ENCODE measurements at regions not wholly inside any gene's neighbourhood (a gene's known extent, or its start where the extent isn't known, plus 50 kb on each side); places are given as distances from the start of the nearest gene placed in this dataset.

DNA sequence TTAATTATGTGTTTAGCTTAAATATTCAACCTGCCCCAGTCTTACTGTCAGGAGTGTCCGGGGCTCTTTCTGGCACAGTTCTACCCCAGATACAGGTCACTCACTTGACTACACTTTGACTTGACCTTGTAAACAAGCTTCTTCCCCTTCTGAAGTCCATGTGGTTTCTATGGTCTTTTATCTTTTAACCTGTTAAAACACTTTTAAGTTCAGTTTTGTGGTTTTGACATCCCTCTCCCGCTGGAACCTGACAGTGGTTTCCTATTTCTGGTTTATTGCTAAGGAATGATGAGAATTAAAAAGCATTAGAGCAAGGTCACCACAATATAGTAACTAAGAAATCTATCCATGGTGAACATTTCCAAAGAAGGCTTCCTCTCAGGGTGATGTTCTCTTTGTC, 300.1 kb downstream of the TMEM167A start:
- no peak for DNase-seq (ENCODE audit: low read depth in 4 of 4, low spot score in 3 of 4)

DNA sequence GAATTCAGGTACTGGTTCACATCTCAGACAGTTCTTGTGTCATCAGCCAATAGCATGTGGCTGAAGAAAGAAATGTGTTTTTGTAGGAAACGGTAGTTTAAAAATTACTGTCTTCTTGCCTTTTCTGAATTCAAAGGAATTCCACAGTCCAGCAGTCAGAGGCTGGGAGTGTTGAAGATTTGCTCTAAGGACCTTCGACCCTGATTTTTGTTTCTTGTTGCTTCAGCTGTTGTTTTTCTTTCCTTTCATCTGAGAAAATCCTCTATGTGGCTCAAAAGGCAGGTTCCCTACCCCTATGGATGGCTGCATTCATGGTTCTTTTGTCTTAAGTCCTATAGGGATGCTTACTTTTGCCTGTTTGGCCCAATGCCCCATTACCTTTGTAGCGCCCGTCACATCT, 304.9 kb downstream of the TMEM167A start:
- DNase-seq (ENCODE audit: low read depth in 4 of 4, low spot score in 3 of 4), result peak in 2 of 4 donors; percentile 18 to 28

- DNase-seq (ENCODE audit: low read depth in 4 of 4, low spot score in 3 of 4), result no peak
Measured at GRCh38 chr5:82766206-82766605, 311.0 kb downstream of the TMEM167A start.

DNA sequence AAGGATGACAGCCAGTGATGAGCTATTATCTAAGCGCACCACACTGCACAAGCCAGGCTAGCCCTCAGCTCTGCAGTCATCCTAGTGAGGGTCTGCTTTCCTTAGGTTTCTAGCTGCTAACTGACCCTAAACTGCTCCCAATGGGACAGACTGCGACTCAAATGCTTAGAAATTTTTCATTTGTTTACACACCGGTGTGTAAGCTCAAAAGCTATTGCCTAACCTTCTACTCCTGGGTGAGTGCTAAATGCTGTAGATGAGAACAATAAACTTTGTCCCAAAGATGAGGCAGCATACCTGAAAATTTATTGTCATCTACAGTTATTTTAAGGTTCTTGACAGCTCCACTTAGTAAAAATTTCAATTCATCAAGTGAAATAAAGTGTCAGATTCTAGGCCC, 311.4 kb downstream of the TMEM167A start:
- DNase-seq (ENCODE audit: low read depth in 4 of 4, low spot score in 3 of 4), result no peak

DNA sequence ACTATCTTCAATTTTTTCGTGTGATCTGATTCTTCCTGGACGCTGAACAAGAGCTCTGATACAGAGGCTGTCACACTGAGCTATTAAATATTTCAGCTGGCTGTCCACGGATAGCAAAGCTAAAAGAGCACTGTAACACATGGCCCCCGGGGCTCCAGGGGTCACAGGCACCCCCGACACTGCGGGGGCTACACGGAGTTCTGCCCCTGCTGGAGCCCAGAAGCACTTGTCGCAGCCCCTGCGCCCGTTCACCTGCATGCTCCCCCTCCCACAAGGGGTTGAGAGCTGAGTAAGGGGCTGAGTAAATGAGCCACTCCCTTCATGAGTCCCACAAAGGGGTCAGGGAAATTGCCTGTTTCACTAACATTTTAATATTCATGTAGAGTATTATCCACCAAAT, 316.3 kb downstream of the TMEM167A start:
- DNase-seq (ENCODE audit: low read depth in 4 of 4, low spot score in 3 of 4), result no peak

DNA sequence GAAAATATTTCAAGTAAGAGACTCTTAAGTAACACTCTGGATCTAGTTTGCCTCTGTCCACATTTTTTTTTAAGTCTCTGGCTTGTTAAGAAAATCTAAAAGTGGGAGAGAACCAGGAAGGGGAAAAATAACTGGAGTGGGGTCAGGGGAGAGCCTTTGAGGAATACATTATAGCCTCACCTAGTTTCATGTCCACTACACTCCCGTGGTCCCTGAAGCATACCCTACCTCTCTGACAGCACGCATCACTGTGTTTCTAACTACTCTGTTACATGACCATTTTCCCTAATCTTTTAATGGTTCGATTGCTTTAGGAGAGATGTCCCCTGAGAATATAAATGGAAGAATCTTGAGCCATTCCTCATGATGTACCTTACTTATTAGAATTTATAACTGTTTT, 318.3 kb downstream of the TMEM167A start:
- DNase-seq (ENCODE audit: low read depth in 4 of 4, low spot score in 3 of 4), result no peak

GRCh38 chr5:82754759-82755158, 322.4 kb downstream of the TMEM167A start:
- no peak for DNase-seq (ENCODE audit: low read depth in 4 of 4, low spot score in 3 of 4)

DNA sequence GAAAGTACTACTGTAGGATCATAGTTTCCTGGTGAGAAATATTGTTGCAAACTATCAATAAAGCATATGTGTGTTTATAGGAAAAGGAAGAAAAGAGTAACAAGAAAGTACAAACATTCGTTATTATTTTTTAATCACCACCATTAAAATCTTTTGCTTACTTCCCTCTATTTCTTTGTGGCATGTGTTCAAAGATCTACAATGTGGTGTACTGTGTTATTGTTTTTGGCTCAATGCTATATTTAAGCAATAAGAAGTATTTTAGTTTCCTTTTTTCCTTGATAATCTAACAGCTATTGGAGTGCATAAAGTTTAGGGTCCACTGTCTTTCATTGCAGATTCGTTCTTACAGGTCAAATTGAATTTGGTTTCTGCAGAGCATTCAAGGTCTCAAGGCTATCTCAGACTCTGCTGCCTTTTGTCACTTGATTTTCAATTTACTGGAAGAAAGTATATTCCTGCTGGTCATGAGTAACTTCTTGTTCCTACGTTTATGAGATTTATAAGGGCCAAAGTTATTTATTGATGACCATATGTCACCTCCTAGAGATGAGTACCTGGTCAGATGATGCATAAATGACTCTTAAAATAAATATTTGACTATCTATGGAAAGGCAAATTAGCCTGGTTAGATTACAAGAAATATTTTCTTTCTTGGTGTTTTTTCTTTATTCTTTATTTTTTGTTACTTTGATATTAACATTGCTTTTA, 323.0 kb downstream of the TMEM167A start:
- no peak for DNase-seq (ENCODE audit: low read depth in 4 of 4, low spot score in 3 of 4)

GRCh38 chr5:82753374-82753773, 323.8 kb downstream of the TMEM167A start:
- no peak for DNase-seq (ENCODE audit: low read depth in 4 of 4, low spot score in 3 of 4)

- DNase-seq (ENCODE audit: low read depth in 4 of 4, low spot score in 3 of 4), result peak in 2 of 4 donors; percentile 26 to 43
Measured at GRCh38 chr5:82749461-82749820, 327.8 kb downstream of the TMEM167A start.

- no peak for DNase-seq (ENCODE audit: low read depth in 4 of 4, low spot score in 3 of 4)
Measured at GRCh38 chr5:82748688-82749460, 328.3 kb downstream of the TMEM167A start.

DNA sequence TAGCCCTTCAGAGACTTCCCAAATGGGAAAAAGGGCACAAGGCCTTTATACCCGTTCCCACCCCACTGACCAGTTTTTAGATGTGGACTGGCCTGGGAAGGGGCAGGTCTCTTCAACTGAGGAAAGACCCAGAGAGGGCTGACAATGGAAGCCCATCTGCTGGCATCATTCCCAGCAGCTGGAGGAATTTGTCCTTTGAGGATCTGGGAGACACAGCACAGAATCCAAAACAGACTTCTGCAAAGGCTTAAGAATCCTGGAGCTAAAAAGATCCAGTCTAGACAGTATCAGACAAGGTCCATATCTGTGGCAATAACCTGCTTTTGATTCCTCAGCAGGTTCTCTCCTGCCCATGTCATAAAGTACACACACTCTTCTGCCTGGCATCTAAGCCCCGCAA, 329.2 kb downstream of the TMEM167A start:
- DNase-seq (ENCODE audit: low read depth in 4 of 4, low spot score in 3 of 4), result no peak

DNA sequence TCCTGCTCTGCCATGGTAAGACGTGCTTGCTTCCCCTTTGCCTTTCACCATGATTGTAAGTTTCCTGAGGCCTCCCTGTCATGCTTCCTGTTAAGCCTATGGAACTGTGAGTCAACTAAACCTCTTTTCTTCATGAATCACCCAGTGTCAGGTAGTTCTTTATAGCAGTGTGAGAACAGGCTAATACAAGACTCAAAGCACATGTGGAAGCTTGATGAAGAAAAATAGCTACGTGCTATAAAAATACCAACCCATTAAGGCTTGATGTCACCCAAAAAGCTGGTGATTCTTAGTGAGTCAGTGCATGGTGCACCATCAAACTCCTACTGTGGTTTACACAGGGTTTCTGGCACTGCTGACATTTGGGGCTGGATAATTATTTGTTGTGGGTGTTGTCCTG, 332.2 kb downstream of the TMEM167A start:
- no peak for DNase-seq (ENCODE audit: low read depth in 4 of 4, low spot score in 3 of 4)

GRCh38 chr5:82738681-82739269, 338.4 kb downstream of the TMEM167A start:
- DNase-seq (ENCODE audit: low read depth in 4 of 4, low spot score in 3 of 4), result no peak

- no peak for DNase-seq (ENCODE audit: low read depth in 4 of 4, low spot score in 3 of 4)
Measured at GRCh38 chr5:82735160-82735789, 341.9 kb downstream of the TMEM167A start.

DNA sequence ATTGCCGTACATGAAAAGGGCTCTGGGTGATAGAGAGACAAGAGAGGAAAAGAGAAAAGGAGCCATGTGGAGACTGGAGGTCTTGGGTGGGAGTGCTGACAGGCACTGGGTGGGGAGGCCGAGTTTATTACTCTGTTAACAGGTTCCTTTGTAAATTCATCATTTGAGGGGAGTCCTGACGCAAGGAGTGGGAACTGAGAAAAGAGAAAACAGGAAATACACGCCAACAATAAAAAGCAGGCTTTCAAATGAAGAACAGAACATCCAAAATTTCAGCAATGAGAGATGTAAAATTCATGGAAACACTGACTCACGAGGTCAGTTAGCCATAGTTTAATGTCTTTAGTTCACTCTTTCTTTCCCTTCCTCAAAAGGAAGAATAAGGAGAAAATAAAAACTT, 342.8 kb downstream of the TMEM167A start:
- DNase-seq (ENCODE audit: low read depth in 4 of 4, low spot score in 3 of 4), result no peak

DNA sequence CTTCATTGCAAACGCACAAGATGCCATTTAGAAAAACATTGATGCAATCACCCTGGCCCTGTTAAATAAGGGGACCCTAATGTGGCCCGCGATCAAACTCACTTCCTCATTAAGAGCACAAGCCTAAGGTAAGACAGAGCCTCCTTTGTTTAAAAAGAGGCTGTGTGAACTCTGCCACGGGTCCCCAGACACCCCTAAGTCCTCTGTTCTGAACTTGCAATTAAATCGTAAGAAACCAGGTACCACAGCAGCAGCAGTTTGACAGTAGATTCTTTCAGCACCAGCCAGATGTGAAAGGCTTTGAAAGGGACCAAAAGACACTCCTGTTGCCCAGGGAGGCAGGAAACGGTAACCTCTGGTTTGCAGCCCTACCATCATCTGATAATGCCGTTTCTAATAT, 346.3 kb downstream of the TMEM167A start:
- DNase-seq (ENCODE audit: low read depth in 4 of 4, low spot score in 3 of 4), result no peak

- no peak for DNase-seq (ENCODE audit: low read depth in 4 of 4, low spot score in 3 of 4)
Measured at GRCh38 chr5:82728926-82729702, 348.1 kb downstream of the TMEM167A start.

- no peak for DNase-seq (ENCODE audit: low read depth in 4 of 4, low spot score in 3 of 4)
Measured at GRCh38 chr5:82723168-82723567, 354.0 kb downstream of the TMEM167A start.

- DNase-seq (ENCODE audit: low read depth in 4 of 4, low spot score in 3 of 4), result no peak
Measured at GRCh38 chr5:82721087-82721410, 356.1 kb downstream of the TMEM167A start.

Measured in right renal pelvis (tissue), 4 donors.